ENCODE measurements at regions not wholly inside any gene's neighbourhood (a gene's known extent, or its start where the extent isn't known, plus 50 kb on each side); places are given as distances from the start of the nearest gene placed in this dataset.

DNA sequence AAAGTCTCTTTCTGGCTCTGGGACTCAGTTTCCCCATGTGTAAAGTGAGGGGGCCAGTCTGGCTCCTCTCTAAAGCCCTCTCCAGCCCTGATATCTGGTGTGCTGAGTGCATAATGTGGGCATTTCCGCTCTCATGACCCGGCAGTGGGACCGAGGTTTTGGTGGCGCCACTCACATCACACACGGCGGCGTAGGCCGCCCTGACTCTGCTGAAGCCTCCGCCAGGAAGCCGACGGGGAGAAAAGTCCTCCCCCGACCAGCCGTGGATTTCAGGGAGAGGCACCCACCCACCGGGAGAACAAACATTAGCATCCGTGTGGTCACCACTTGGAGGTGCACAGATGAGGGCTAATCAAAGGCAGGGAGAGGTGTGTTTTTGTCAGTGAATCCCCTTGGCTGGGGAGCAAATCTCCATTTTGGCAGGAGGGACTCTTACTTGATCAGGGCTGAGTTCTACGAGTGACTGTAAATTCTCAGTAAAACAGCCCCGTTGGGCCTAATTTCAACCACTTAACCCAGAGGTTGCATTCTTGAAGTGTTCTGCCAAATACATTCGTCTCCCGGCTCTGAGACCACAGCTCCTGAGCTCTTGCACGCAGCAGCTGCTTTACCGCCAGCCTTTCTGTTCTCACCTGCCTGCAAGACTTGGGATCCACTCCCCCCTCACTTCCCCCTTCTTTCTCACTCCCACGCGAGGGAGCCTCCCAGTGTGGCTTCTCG lies 118.2 kb downstream of the FOXD2 start:
- no peak for DNase-seq

GRCh38 chr1:47557066-47557465 lies 119.2 kb downstream of the FOXD2 start:
- no peak for DNase-seq

- no peak for DNase-seq
Measured at GRCh38 chr1:47558601-47559593, 121.1 kb downstream of the FOXD2 start.

GRCh38 chr1:47559944-47560695 lies 122.3 kb downstream of the FOXD2 start:
- no peak for DNase-seq

GRCh38 chr1:47561523-47562007 lies 123.7 kb downstream of the FOXD2 start:
- no peak for DNase-seq

DNA sequence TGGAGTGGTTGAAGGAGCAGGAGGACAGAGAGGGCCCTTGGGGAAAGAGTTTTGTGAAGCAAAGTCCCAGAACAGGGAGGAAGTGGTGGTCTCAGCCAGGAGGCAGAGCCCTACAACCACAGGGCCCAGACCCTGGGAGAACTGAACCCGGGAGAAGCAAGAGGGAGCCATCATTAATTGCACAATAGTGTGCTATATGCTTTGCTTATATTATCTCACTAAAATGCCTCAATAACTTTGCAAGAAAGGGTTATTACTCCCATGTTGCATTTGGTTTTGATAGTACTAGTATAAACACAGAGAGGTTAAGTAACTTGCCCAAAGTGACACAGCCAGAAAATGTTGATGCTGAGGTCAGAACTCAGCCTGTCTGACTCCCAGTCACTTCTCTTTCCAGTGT lies 124.3 kb downstream of the FOXD2 start:
- no peak for DNase-seq

- no peak for DNase-seq
Measured at GRCh38 chr1:47562799-47563198, 125.0 kb downstream of the FOXD2 start.

DNA sequence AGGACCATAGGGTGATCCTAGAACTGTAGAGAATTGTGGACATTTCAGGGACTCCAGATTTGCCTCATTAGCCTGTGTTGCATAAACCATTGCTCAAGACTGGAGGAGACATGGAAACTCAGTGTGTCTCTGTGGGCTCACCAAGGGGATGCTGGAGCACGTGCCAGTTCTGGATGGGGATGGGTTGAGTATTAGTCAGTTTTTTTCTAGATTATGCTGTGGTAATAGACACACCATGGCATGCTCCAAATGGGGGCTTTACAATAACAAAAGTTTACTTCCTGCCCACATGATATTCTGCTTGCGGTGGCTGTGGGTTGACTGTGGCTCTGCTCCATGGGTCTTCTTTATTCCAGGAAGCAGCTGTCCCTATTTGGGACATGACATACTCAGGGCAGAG lies 125.4 kb downstream of the FOXD2 start:
- DNase-seq = no peak

DNA sequence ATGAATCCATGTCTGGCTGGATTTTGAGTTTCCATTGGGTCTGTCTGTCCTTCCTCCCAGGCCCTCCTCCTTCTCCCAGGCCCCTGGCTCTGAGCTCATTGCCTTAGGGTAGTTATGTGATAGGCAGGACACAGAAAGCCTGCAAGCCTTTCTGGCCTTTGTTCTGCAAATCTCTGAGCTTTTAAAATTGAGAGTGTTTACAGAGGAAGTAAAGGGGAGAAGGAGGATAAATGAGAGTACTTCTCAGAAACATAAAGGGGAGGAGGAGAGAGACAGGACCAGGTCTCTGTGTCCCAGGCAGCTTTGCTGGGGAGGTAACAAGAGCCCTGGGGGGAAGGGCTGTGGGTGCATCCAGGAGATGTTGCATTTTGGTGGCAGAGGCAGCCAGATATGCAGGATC lies 126.7 kb downstream of the FOXD2 start:
- DNase-seq = no peak

DNA sequence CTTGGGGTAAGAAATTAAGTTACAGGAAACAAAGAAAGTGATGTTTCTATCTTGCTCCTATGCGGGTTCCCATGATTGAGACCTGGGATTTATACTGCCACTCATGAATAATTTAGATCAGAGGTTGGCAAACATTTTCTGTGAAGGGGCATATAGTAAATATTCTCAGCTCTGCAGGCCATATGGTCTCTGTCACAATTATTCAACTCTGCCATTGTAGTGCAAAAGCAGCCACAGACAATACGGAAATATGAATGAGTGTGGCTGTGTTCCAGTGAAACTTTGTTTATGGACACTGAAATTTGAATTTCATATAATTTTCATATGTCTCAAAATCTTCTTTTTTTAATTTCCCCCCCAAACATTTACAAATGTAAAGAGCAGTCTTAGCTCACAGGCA lies 127.2 kb downstream of the FOXD2 start:
- DNase-seq = no peak

DNA sequence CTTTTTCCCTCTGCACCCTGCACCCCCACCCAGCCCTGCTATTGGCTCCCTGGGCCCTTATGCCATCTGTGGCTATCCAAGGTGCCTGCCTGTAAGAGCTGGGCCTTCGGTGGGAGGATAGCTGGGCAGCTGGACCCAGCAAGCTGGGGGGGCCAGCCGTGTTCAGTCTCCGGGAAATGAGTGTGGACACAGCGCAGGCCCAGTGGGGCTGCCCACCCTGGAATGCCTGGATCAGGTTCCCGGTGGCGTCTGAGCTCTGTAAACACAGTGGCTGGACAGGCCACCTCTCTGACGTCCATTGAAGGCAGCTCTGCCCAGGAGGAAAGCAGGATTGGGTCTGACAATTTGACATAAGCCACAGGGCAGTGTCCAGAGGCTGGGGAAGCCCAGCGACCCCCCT lies 127.8 kb downstream of the FOXD2 start:
- no peak for DNase-seq

DNA sequence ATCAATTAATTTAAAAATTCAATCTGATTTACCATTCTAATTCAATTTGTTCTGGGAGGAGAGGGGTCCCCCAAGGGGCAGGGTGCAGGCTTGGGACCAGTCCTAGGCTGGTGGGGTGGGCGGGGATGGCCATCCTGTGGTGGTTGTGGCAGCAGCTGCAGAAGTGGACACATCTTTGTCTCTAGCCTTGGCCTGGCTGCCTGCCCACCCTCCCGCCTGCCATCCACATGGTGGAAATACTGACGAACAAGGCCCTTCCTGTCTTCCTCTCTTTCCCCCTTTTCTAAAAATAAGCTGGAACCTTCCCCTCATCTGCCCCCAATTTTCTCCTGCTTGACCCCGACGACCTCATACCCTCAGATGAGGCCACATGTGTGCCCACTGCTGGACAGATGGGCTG lies 130.9 kb downstream of the FOXD2 start:
- DNase-seq = no peak

DNA sequence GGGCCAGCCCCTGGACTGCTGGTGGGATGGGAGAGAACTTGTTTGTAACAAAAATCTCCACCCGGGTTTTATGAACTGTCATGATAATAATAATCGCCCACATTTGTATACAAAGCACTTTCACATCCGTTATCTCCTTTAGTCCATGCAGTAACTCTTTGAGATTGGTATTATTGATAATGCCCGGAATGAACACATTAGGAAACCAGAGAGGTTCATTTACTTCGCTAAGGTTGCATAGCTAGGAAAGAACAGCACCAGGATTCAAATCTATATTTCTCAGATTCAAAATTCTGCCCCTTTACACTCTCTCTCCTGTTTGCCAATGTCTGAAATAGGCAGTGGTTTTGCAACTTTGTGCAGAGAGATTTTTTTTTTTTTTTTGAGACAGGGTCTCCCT lies 131.4 kb downstream of the FOXD2 start:
- DNase-seq = no peak

DNA sequence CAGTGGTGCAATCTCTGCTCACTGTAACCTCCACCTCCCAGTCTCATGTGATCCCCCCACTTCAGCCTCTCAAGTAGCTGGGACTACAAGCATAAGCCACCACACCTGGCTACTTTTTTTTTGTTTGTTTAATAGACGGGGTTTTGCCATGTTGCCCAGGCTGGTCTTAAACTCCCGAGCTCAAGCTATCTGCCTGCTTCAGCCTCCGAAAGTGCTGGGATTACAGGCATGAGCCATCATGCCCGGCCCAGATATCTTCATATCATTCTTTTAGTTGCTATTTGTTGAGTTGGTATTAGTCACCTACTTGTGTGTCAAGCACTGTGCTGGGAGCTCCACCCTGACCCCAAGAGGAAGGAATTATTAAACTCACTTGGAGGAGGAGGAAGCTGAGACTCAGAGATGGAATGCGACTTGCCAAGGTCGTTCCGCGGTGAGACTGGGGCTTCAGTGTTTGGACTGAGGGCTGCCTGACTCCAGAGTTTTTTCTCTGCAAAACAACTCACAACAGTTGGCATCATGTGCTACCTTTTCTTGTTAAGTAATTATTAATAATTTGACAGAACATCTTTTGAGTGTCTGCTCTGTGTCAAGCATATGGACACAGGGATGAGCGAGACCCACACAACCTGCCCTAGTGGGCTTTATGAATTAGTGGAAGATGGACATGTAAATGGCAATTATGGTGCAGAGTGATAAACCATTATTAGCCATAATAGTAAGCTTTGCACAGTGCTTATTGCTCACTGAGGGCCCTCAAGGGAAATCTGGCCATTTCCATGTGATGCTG lies 132.0 kb downstream of the FOXD2 start:
- peak; percentile 9 for DNase-seq

DNA sequence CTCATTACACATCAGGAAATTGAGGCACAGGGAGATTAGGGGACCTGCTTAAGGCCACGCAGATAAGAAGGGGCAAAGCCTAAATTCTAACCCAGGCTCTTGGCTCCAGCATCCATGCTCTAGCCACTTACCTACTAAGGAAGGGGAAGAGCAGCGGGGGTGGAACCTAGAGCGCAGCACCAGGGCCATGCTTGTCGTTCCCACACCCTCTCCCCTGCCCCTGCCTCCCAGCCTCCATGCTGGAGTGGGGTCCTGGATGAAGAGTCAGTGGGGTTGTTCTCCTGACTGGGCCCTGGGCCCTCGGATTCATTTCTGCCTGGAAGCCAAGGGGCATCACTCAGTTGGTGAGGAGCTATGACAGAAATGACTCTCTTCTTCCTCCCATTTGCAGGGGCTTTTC lies 133.3 kb downstream of the FOXD2 start:
- no peak for DNase-seq

GRCh38 chr1:47571952-47572351 lies 134.1 kb downstream of the FOXD2 start:
- no peak for DNase-seq

- DNase-seq = no peak
Measured at GRCh38 chr1:47572731-47573430, 135.0 kb downstream of the FOXD2 start.

DNA sequence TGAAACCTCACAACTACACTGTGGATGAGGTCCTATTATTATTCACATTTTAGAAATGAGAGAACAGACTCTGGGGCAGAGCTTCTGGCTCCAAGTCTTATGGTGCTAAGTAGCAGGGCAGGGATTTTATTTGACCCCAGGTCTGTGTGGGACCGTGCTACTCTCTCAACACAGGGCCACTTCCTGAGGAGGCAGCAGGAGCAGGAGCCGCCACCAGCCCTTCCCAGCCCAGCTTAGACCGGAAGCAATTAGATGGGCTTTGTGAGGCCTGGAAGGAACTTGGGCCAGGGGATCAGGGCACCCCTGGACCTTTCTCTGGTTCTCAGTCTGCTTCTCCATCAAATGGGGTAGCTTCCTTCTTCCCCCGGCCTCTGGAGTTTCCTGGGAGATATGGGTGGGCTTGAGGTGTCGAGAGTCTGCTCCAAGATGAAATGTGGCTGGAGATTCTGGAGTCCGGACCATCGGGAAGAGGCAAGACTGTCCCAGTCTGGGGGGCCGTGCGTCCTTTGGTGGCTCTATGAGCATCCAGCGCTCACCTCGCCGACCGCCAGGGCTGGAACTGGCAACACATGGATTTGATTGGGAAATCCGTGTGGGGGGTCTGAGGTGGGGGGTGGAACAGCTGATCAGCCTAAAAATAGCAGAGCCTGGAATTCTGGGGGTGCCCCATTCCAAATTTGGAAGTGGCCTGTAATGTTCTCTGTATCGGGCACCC lies 136.8 kb downstream of the FOXD2 start:
- no peak for DNase-seq

DNA sequence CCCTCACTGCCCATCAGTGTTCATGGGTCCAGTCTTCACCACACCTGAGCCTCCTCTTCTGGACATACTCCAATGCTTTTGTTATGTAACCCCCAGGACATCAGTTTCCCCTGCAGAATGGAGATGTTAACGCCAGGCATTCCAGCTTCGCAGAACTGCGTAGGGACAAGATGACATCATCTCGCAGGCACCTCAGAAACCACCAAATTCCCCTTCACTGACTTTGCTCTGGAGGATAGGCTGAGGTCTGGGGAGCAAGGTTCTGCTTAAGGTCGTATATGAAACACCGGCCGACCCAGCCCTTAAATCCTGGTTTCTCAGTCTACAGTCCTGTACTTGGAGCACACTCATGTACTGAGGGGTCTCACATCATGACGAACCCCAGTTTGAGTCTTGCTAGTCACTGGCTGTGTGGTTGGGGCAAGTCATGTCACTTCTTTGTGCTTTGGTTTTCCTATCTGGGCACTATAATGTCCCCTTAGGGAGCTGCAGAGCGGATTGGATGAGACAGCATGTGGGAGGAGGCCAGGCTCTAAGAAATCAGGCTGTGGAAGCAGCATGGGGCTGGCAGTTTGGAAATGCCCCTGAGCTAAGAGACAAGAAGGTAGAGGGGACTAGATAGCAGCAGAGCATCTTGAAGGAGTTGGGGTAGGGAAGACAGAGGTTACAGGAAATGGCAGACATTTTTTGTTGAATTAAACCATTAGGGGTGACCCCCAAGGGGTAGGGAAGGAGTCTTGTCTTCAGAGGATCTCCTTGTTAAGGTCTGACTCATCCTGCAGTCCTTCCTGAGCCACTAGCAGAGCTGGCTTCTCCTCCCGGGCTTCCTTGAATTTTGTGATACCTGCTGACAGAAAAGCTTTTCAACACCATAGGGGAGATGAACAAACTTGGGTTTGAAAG lies 138.3 kb downstream of the FOXD2 start:
- no peak for DNase-seq

- no peak for DNase-seq
Measured at GRCh38 chr1:47576758-47577115, 138.9 kb downstream of the FOXD2 start.
